GM19438 (cell line): ENCODE measurements at regions not wholly inside any gene's neighbourhood (a gene's known extent, or its start where the extent isn't known, plus 50 kb on each side); places are given as distances from the start of the nearest gene placed in this dataset.
"Not testable (repeated sequence)": the region's sequence is repeated elsewhere in the genome, so short reads cannot be mapped to it uniquely, and the experiment has no call there.

ENCODE experiments used
- ATAC-seq: cut with Tn5 transposase; IDR thresholded peaks from one replicate; pipeline ENCODE4 v1.9.1; 2021; ENCODE audit warnings: low read depth; ENCODE audit not compliant: unreplicated experiment

DNA sequence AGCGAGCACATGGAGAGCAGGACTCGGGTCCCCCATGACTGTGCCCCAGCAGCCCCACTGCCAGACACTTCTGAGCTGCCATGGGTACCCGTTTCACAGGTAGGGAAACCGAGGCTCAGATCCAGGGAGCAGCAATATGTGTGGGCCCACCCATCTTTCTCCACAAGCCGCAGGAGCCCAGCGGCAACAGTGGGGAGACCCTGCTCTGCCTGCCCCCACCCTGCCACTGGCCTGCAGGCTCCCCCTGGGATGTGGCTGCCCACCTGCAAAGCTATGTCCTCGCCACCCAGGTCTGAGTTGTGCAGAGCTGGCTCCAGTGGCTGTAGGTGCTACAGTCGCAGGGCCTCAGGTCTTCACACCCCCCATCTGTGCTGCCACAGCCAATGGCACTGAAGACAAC is 50.6 kb upstream of the C1QTNF9B start:
- no peak for ATAC-seq

DNA sequence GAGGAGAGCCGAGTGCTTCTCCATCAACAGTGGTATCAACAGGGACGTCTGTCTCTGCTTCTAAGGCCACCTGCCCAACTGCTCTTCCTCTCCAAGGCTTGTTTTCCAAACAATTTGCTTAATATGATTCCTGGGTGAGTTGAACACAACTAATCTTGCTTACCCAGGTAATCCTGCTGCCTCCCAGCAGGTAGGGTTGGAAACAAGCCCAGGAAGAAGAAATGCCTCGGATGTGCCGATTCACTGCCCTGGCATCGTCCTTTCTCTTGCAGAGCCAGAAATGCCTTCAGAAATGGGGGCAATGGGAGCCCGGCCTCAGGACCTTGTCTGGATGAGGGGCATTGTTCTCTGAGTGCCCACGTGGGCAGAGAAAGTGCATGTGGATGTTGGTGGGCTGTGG is 51.9 kb upstream of the C1QTNF9B start:
- ATAC-seq = no peak

DNA sequence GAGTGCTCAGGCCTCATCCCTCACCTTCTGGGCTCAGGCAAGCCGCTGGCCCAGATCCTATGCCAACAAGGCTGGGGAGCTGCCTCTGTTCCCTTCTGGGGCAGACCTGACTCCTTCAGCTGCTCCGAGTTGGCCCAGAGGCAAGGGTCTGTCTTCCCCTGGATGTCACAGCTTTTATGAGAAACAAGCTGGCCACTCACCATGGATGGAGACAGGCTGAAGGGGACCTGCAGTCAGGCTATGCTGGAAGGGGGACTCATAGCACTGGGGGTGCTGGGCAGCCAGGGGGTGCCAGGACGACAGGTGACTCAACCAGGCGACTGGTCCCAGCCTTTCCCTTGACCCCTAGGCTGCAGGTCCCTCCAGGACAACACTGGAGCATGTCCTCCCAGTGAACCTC is 52.4 kb upstream of the C1QTNF9B start:
- ATAC-seq = no peak

DNA sequence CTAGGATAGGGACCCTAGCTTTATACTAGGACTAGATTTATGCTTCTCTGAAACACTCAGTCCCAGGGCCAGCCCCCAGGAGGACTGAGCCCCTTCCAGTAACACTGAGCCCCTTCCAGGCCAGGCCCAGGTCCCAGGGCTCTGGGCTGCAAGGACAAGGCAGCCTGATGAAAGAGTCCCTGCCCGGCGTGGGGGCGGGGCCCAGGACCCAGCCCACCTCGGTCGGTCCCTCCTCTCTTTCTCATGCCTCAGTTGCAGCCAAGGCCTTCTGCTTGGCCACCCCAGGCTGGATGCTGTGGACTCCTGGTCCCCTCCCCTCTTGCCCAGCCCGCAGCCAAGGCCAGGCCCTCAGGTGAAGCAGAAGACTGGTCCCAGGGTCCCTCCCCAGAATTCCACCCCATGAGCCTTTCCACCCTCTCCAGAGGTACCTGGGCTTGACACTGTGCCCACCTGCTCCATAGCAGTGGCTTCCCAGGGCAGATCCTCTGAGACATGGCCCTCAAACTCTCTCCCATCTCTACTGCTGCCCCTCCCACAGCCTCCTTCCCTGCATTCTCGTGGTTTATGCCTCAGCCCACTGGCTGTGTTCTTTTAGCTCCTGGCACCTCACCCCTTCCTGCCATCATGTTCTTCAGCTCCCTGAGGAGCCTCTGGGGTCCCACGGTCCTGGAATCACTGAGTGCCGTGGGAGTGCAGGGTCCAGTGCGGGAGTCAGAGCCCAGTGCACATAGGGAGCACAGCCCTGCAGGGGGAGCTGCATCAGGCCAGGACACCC is 53.6 kb upstream of the C1QTNF9B start:
- ATAC-seq = no peak

DNA sequence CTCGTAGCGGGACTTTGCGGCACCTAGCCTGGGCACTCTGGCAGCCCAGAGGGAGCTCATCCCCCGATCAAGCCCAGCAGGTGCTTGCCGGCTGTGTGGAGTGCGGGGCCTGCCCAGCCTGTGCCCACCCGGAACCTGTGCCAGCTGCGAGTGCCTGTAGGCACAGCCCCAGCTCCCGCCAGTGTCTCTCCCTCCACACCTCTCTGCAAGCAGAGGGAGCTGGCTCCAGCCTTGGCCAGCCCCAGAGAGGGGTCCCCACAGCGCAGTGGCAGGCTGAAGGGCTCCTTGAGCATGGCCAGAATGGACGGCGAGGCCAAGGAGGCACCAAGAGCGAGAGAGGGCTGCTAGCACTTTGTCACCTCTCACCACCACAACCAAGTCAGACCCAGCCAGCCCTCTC is 55.5 kb upstream of the C1QTNF9B start:
- ATAC-seq = no peak

DNA sequence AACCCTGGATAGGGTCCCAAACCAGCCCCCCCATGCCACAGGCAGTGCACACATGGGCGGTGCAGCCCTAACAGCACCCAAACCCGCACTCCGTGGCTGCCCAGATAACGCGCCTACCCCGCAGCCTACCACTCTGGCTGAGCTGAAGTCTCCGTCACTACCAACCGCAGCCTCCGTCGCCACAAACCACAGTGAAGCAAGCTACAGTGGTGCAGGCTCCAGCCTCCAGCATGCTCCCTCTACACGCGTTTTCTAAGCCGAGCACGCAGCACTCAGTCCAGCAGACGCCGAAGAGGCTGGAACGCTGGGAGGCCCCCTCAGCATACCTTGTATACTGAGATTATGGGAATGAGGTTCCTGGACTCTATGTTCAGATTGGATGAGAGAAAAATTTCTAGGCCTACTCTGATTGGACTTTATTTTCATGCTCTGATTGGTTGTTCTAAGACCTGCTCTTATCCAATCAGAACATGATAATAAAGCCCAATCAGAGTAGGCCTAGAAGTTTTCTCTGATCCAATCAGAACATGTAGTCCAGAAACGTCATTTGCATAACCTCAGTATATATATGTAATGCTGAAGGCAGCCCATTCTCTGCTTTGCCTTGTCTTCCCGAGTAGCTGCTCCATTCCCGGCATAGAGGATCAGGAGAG is 56.7 kb upstream of the C1QTNF9B start:
- no peak for ATAC-seq

DNA sequence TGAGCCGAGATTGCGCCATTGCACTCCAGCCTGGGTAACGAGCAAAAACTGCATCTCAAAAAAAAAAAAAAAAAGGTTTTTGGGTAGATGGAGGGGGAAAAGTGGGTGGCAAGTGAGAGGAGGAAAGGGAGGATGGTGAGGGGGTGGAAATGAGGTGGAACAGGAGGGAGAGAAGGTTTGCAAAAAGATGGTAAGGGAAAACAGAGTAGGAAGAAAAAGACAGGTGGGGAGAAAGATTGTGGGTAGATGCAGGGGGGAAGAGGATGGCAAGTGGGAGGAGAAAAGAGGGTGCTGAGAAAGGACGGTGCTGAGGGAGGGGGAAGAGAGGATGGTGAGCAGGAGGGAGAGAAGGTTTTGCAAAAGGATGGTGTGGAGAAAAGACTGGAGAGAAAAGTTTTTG is 57.8 kb upstream of the C1QTNF9B start:
- ATAC-seq = no peak

DNA sequence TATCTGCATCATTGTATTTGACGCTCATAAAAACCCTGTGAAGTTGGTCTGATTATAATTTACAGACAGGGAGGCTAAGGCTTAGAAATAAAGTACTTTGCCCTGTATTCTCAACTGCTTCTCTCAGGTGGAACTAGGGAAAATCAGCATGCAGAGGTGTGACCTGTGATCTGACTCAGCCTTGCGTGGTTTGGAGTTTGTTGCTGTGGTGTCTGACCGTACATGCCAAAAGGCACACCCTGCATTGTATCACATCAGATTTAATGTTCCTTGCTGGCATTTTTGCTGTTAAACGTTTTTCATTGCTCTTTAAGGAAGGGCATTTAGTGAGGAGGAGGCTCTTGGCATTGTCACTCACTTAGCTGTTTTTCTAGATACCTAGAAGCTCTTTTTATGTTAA is 58.8 kb upstream of the C1QTNF9B start:
- no peak for ATAC-seq

DNA sequence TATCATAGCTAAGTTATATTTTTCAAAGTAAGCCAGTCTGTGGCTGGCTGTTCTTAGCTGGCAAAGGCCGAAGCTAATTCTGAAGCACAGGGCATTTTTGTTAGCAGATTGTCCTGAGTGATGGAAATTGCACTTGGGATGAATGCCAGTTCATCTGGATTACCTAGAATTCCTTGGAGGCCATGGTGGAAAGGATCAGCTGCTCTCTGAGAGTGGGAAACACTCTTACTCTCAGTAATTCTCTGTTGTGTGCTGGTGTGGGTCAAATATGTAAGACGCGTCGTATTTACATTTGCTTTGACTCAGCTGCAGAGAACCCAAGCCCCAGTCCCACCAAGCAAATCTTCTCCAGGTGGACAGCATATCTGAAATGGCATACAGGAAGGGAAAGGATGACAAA is 60.7 kb upstream of the C1QTNF9B start:
- ATAC-seq = no peak

DNA sequence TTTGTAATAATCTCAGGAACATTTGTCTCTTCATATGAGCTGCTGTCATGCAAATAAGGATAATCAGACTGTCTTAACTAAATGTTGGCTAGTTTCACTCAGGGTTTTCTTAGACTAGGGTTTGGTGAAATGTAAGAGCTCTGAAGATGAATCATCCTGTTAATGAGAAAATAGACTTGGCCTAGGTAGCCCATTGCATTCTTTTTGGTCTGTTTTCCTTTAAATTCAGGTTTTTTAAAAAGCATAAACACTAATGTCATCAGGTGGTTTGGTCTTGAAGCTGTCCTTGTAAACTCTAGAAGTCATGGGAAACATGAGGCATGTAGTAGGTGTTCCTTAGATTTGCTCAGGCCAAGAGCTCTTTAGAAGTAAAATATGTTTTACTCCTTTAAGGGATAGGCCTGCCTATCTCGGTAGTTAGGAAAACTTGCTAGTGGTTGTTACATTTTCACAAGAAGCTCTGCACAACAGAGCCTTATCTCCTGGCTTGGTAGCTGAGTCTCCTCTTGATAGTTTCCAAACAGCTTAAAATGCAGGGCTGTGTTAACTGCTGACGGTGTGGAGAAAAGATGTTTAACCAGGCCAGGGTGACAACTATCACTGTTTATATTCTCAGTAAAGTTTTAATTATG is 62.0 kb upstream of the C1QTNF9B start:
- ATAC-seq = no peak

DNA sequence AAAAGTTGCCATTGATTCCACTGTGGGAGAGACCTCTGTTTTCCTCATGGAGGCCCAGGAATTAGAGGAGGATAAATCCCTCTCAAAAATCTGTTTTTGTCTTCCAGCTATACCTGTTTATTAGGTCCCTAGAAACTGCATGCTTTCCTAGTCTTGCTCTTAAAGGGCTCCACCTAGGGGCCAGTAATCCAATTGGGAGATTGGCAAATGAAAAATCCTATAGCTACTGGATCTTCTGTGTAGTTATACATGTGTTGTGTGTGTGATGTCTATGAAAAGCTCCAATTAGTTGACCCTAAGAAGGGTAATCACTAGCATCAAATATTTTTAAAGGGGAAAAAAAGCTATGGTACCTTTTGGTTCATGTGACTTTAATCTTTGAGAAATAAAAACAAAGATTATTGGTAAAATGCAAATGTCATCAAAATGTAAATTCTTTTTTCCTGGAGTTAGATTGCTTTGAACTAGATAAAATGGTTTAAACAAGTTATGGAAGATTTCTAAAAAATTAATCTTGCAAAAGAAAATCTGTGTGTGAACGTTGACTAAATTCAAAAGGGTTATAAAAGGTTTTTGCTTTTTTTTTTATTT is 63.4 kb upstream of the C1QTNF9B start:
- no peak for ATAC-seq

DNA sequence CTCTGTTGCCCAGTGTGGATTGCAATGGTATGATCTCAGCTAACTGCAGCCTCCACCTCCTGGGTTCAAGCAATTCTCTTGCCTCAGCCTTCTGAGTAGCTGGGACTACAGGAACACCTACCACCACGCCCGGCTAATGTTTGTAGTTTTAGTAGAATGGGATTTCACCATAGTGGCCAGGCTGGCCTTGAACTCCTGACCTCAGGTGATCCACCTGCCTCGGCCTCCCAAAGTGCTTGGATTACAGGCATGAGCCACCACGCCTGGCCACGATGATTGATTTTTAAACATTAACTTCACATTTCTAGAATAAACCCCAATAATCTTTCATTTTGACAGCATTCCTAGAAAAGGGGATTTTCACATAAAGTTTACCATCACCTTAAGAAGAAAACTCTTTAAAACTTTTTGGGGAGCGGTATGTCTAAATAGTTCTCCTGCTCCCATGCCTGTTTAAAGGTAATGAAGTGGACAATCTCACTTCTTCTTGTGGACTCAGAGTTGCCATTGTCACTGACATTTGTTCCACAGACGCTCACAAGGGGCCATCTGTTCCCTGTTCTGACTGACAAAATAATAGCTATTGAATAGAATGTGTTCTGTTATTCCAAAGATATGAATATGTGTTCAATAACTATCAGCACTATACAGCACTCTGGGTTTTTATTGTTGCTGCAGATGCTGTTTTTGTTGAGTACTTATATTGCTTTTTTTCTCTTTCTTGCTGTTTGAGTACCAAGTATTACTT is 66.1 kb upstream of the C1QTNF9B start:
- no peak for ATAC-seq

DNA sequence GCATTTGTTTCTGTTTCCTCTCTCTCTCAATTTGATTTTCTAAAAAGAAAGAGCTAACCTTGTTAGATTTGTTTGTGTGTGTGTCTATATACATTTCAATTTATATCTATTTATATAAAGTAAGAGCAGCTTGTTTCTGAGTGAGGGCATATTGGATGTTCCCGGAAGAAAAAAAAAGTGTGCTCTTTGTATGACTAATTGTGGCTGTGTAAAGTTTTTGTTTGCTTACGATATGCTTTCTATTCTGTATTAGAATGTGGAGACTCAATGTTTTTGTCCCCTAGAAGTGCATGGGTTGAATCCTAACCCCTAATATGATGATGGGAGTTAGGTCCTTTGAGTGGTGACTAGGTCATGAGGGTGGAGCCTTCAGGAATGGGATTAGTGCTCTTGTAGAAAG is 66.6 kb upstream of the C1QTNF9B start:
- no peak for ATAC-seq

DNA sequence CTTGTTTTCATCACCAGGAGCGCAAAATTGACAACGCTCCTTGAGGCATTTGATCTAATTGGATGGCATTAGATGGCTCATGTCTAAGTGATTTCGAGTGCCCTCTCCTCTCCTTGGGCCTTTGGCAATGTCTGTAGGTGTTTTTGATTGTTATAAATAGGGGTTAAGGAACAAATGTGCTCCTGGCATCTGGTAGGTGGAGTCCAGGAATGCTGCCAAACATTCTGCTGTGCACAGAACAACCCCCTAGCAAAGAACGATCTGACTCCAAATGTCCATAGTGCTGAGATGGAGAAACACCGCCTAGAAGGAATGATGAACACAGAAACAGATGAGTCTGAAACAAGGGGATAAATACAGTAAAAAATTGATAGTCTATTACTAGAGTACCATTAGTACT is 68.0 kb upstream of the C1QTNF9B start:
- no peak for ATAC-seq

DNA sequence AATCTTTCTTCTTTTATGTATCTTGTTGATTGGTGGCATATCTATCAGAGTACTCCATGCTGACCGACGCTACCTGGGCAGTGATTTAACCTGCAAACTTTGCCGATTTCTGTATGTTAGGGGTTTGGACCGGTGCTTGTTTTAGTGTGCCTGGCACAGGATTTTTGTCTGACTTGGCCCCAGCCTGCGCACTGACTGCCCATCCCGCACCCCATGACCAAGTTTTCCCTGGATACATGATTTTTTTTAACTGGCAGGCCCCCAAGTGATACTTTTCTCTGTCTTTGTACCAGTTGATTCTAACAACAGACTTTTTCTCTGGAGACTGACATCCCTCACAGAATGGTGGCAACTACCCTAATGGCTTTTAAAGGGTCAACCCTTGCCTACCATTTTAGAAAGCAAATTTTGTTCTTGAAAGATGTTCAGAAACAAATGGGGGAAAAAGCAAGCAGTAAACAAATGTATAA is 69.0 kb upstream of the C1QTNF9B start:
- ATAC-seq = no peak

DNA sequence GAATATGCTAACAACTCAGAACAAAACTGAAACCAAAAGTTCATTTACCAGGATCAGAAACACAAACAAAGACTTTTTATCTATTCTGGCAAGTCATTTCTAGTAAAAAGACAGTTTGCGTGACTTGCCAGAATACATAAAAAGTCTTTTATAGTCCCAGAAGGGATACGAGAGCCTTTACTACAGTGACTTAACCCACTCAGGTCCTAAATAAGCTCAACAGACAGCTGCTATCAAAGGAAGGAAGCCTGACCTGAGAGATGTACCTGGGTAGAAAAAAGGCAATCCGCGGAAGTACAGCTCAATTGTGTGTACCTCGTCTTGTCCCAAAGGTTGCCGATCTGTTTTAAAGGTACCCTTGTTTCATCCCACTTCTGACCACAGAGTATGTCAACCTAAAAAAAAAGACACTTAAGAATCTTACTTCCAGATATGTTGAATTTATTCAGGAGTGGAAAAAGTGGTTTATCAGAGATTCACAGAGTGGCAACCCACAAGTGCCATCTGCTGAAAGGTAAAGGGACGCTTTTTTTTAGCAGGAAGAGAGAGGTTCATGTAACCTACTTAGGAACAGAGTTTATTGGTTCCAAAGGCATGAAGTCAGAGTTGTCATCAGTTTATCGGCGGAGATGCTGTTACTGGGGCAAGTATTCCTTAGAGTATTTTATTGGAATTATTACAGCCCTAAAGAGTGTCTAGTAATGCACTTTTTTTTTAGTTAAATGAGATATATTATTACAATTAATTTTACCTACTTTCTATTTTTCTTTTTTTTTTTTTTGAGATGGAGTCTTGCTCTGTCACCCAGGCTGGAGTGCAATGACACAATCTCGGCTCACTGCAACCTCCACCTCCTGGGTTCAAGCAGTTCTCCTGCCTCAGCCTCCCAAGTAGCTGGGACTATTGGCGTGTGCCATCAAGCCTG is 69.7 kb upstream of the C1QTNF9B start:
- ATAC-seq = peak; percentile 65

DNA sequence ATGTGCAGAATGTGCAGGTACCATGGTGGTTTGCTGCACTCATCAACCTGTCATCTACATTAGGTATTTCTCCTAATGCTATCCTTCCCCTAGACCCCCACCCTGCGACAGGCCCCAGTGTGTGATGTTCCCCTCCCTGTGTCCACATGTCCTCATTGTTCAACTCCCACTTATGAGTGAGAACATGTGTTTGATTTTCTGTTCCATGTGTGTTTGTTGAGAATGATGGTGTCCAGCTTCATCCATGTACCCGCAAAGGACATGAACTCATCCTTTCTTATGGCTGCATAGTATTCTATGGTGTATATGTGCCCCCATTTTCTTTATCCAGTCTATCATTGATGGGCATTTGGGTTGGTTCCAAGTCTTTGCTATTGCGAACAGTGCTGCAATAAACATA is 70.5 kb upstream of the C1QTNF9B start:
- not testable (repeated sequence) for ATAC-seq

DNA sequence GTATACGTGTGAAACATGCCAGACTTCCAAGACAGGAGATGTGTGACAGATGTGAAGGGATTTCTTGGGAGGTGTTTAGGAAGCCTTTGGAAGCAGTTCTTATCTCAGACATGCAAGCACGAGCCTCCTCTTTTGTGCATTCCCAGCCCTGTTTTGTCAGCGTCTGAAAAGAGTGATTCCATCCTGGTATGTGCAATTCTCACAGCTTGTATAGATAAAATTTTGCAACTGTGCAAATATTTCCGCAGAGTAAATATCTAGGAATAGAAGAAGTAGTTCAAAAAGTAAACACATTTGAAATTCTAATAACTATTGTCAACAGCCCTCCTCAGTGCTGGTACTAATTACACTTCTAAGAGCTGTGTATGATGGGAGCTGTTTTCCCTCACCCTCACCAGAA is 72.3 kb upstream of the C1QTNF9B start:
- ATAC-seq = no peak

DNA sequence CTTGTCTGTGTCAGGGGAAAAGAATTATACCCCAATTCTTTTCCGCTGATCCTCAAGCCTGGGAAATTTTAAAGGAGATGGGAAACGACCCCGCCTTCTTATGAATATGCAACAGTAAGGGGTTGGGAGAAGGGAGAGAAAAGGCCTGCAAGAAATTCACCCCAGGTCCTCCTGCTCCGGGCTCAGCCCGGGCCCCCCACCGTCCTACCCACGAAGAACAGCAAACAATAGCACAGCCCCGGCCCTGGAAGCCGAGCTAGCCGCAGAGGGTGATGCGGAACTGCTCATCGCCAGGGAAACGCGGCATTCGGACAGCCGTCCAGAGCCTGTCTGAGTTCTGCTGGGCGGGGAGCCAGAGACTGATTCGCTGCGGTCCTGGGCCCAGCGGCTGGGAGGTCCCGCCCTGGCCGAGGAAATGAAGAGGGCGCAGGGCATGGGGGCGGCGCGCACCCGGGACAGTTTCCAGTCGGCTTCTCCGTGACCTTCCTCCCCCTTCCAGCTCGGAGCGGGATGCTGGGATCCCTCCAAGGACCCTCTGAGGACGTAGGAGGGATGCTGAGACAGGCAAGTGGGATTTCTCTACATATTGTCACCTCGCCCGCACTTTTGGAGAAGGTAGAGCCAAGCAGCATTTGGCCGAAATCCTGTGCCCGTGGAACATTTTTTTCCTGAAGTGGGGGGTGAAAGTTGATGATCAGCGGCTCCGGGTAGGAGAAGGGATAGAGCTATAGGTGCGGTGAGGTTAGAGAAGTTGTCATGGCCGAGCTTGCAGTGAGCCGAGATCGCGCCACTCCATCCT is 82.3 kb upstream of the C1QTNF9B start:
- ATAC-seq = peak; percentile 76
